Vagina (tissue), 2 donors: ENCODE measurements at regions not wholly inside any gene's neighbourhood (a gene's known extent, or its start where the extent isn't known, plus 50 kb on each side); places are given as distances from the start of the nearest gene placed in this dataset.
"Not testable (repeated sequence)": the region's sequence is repeated elsewhere in the genome, so short reads cannot be mapped to it uniquely, and the experiment has no call there.

Source experiments
- CTCF ChIP-seq, 3 experiments: fragments of 450-650 bp in 2 of 3; fragments of 200-600 bp in 1 of 3; sonication (generic) in 1 of 3; IDR thresholded peaks; one replicate each; pipeline ENCODE4 v1.5.1; 2017 to 2019; ENCODE audit warnings: antibody characterized with exemption in 3 of 3, mild to moderate bottlenecking in 2 of 3, moderate library complexity in 2 of 3
- POLR2A ChIP-seq, 2 donors: fragments of 450-650 bp; IDR thresholded peaks; one replicate each; pipeline ENCODE4 v1.6.1; 2017; ENCODE audit warnings: antibody characterized with exemption in 2 of 2, mild to moderate bottlenecking in 2 of 2, moderate library complexity in 2 of 2

GRCh38 chr4:137868067-137868466 is 335.8 kb upstream of the PCDH18 start:
- TF ChIP-seq CTCF, POLR2A (IDR thresholded peaks at IDR 0.05): not testable (repeated sequence)
